GM19452 (cell line): ENCODE measurements at regions not wholly inside any gene's neighbourhood (a gene's known extent, or its start where the extent isn't known, plus 50 kb on each side); places are given as distances from the start of the nearest gene placed in this dataset.
"Not testable (repeated sequence)": the region's sequence is repeated elsewhere in the genome, so short reads cannot be mapped to it uniquely, and the experiment has no call there.

Experiments
- ATAC-seq: cut with Tn5 transposase; IDR thresholded peaks from one replicate; pipeline ENCODE4 v1.9.1; 2021; ENCODE audit not compliant: unreplicated experiment

GRCh38 chr6:167748458-167749379 lies 78.0 kb upstream of the AFDN start:
- no peak for ATAC-seq

GRCh38 chr6:167750956-167751358 lies 75.8 kb upstream of the AFDN start:
- ATAC-seq = no peak

- no peak for ATAC-seq
Observed at GRCh38 chr6:167751579-167752115, 75.1 kb upstream of the AFDN start.

GRCh38 chr6:167753281-167753680 lies 73.4 kb upstream of the AFDN start:
- not testable (repeated sequence) for ATAC-seq

- ATAC-seq = no peak
Observed at GRCh38 chr6:167754691-167755090, 72.0 kb upstream of the AFDN start.

- no peak for ATAC-seq
Observed at GRCh38 chr6:167755461-167755860, 71.2 kb upstream of the AFDN start.

- ATAC-seq = no peak
Observed at GRCh38 chr6:167756597-167756996, 70.1 kb upstream of the AFDN start.

GRCh38 chr6:167757249-167757648 lies 69.5 kb upstream of the AFDN start:
- ATAC-seq = no peak

GRCh38 chr6:167757821-167758220 lies 68.9 kb upstream of the AFDN start:
- no peak for ATAC-seq

GRCh38 chr6:167758309-167759023 lies 68.2 kb upstream of the AFDN start:
- no peak for ATAC-seq

- no peak for ATAC-seq
Observed at GRCh38 chr6:167759206-167759605, 67.5 kb upstream of the AFDN start.

- no peak for ATAC-seq
Observed at GRCh38 chr6:167759912-167760311, 66.8 kb upstream of the AFDN start.

GRCh38 chr6:167760979-167761793 lies 65.5 kb upstream of the AFDN start:
- ATAC-seq = no peak

- ATAC-seq = no peak
Observed at GRCh38 chr6:167761794-167762258, 64.9 kb upstream of the AFDN start.

- ATAC-seq = no peak
Observed at GRCh38 chr6:167762259-167762962, 64.3 kb upstream of the AFDN start.

GRCh38 chr6:167763056-167763944 lies 63.4 kb upstream of the AFDN start:
- no peak for ATAC-seq

GRCh38 chr6:167764215-167764614 lies 62.5 kb upstream of the AFDN start:
- no peak for ATAC-seq

GRCh38 chr6:167764713-167765479 lies 61.8 kb upstream of the AFDN start:
- no peak for ATAC-seq
